A673 (cell line): ENCODE measurements at regions not wholly inside any gene's neighbourhood (a gene's known extent, or its start where the extent isn't known, plus 50 kb on each side); places are given as distances from the start of the nearest gene placed in this dataset.

Source experiments
- BruUV-seq: library from RNA; stranded (reverse); fragments of 400-500 nt; replicated peaks from 2 replicates; lab custom pipeline; 2021; lab: Mats Ljungman, UMichigan
- CTCF ChIA-PET: fragments of 300-600 bp; sonication (Branson Sonifier 250); formaldehyde crosslinking; loops from one replicate; lab custom pipeline; 2022; ENCODE audit warnings: antibody characterized with exemption; lab: Charles Lee
- POLR2A ChIA-PET: fragments of 300-600 bp; sonication (Branson Sonifier 250); formaldehyde crosslinking; loops from one replicate; lab custom pipeline; 2022; ENCODE audit warnings: antibody characterized with exemption; ENCODE audit not compliant: low non-redundant PET; lab: Charles Lee
- DNase-seq: peaks from one replicate; pipeline ENCODE4 v3.0.0-alpha.2; 2015; ENCODE audit warnings: low spot score
- H3K27ac ChIP-seq: fragments of 200-600 bp; sonication (generic); 2 replicates; pipeline ENCODE4 v1.5.1; 2016; ENCODE audit warnings: mixed run types, low read depth, mild to moderate bottlenecking, mixed read lengths, antibody characterized with exemption, low read length; ENCODE audit not compliant: poor library complexity, severe bottlenecking
- H3K27me3 ChIP-seq: fragments of 200-600 bp; sonication (generic); replicated peaks from 2 replicates; pipeline ENCODE4 v1.6.1; 2017; ENCODE audit warnings: mixed run types, low read depth, mild to moderate bottlenecking, mixed read lengths, antibody characterized with exemption, low read length; ENCODE audit not compliant: insufficient read depth, poor library complexity
- H3K36me3 ChIP-seq: fragments of 200-600 bp; sonication (generic); 2 replicates; pipeline ENCODE4 v1.6.1; 2016; ENCODE audit warnings: mixed run types, mild to moderate bottlenecking, mixed read lengths, antibody characterized with exemption, low read length; ENCODE audit not compliant: insufficient read depth, poor library complexity, severe bottlenecking
- H3K4me1 ChIP-seq: fragments of 200-600 bp; sonication (generic); 2 replicates; pipeline ENCODE4 v1.6.1; 2017; ENCODE audit warnings: mixed run types, mild to moderate bottlenecking, mixed read lengths, antibody characterized with exemption, low read length; ENCODE audit not compliant: insufficient read depth, poor library complexity, severe bottlenecking
- H3K4me3 ChIP-seq: fragments of 200-600 bp; sonication (generic); 2 replicates; pipeline ENCODE4 v1.5.1; 2016; ENCODE audit warnings: low read depth, mixed run types, mild to moderate bottlenecking, mixed read lengths, low read length; ENCODE audit not compliant: poor library complexity, severe bottlenecking
- H3K9me3 ChIP-seq: fragments of 200-600 bp; sonication (generic); 2 replicates; pipeline ENCODE4 v1.6.1; 2016; ENCODE audit warnings: mixed run types, low read depth, mild to moderate bottlenecking, mixed read lengths, antibody characterized with exemption, low read length; ENCODE audit not compliant: poor library complexity, severe bottlenecking
- CTCF ChIP-seq: fragments of 300-800, 200-600 bp; sonication (generic); conservative IDR thresholded peaks from 2 replicates; pipeline ENCODE4 v1.5.1; 2017; ENCODE audit warnings: low read depth, mild to moderate bottlenecking, antibody characterized with exemption, low read length, moderate library complexity, mixed read lengths
- EZH2 ChIP-seq: fragments of 200-600 bp; sonication (generic); IDR thresholded peaks from 2 replicates; pipeline ENCODE4 v1.6.1; 2017; ENCODE audit warnings: borderline replicate concordance, low read depth, mild to moderate bottlenecking, mixed read lengths, antibody characterized with exemption, low read length; ENCODE audit not compliant: poor library complexity, severe bottlenecking
- intact Hi-C: fragments of 100-400 bp; cut with micrococcal nuclease; formaldehyde crosslinking; loops from one replicate; pipeline ENCODE4 v1.10.0; 2022; ENCODE audit not compliant: unreplicated experiment

DNA sequence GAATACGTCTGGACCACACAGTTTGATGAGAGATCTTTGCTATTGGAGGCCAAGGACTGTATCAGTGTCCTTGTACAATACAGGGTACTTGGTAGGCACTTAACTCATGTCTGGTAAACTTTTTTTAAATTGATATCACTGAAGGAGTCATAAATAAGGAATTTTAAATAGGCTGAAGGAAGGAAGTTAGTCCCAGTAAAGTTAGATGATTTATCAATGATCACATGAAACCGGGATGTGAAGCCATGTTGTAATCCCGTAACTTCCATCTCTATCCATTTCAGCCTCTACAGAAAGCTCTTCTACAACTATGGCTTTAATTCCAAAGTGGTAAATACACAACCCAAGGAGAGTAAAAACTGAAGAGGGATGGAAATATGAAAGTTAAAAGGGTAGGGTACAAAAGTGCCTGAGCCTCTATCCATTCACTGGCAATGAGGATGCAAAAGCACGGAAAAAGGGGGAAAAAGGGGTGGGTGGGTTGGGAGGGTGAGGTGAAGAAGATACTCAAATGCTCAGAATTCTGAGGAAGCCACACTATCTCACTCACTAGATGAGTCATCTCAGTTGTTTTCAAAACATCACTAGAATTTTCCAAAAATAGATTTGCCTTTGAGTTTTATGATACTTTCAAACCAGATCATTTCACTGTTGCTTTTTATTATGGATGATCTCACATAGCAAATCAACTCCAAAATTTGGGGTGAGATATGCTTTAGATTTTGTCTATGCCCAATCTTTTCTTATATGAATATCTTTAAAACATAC is 1053.5 kb downstream of the NR2F1-AS1 start:
- DNase-seq = no peak
- no peaks in the 10 kb centered on the region for H3K36me3 ChIP-seq
- ChIA-PET POLR2A (no interaction called here), CTCF (no interaction called here)
- no peaks in the 10 kb centered on the region for H3K27me3 ChIP-seq
- H3K9me3 ChIP-seq = no peaks in the 10 kb centered on the region
- intact Hi-C loops = no loop called here
- H3K4me1 ChIP-seq = no peaks in the 10 kb centered on the region
- H3K27ac ChIP-seq = no peak overlapping the region
- TF ChIP-seq CTCF (no peak), EZH2 (no peak)
- no peak overlapping the region for H3K4me3 ChIP-seq
- BruUV-seq = no TSS peak

GRCh38 chr5:92525131-92525530 is 1055.9 kb downstream of the NR2F1-AS1 start:
- POLR2A ChIA-PET = no interaction called here

DNA sequence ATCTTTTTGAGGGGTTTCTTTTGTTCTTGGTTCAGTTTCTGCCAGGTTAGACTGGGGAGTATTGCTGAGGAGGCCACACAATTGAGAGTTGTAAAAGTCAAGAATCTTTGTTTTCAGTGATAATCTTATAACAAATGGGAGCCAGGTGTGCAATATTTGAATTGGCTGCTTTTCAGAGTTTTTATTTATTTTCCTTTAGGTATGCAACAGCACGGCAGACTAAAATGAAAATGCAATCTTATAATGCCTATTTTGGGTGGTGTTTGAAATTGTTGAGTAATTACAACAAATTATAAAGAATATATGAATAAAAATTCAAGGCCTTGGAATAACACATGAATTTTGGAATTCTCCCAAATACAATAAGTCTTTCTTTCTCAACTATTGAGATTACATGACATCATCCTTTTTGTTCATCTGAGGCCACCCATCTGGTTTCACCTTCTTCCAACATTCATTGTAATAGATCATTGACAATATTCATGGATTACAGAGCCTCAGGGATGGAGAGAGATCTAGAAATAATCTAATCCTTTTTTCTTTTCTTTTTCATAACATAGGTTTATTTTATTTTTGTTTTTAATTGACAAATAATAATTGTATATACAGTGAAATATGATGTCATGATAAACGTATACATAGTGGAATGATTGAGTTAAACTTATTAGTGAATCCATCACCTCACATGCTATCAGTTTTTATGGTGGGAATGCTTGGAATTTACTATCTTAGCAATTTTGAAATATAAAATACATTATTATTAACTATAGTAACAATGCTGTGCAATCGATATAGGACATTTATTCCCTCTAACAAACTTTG is 1061.0 kb downstream of the NR2F1-AS1 start:
- H3K27ac ChIP-seq = no peak overlapping the region
- BruUV-seq = no TSS peak
- no peak overlapping the region for H3K4me3 ChIP-seq
- H3K36me3 ChIP-seq = no peaks in the 10 kb centered on the region
- CTCF ChIA-PET = no interaction called here
- H3K27me3 ChIP-seq = no peaks in the 10 kb centered on the region
- no peak for DNase-seq
- no peaks in the 10 kb centered on the region for H3K9me3 ChIP-seq
- POLR2A ChIA-PET = no interaction called here
- intact Hi-C loops = no loop called here
- TF ChIP-seq CTCF (no peak), EZH2 (no peak)
- H3K4me1 ChIP-seq = no peaks in the 10 kb centered on the region

More at GRCh38 chr5:92525131-92525530, 1055.9 kb downstream of the NR2F1-AS1 start:
- intact Hi-C loops = no loop called here
- Histone ChIP-seq H3K4me3 (no peak overlapping the region), H3K36me3 (no peaks in the 10 kb centered on the region), H3K27me3 (no peaks in the 10 kb centered on the region), H3K4me1 (no peaks in the 10 kb centered on the region), H3K9me3 (no peaks in the 10 kb centered on the region), H3K27ac (no peak overlapping the region)
- CTCF ChIA-PET = no interaction called here
- no peak for DNase-seq
- no TSS peak for BruUV-seq
- TF ChIP-seq CTCF = no peak
- no peak for TF ChIP-seq EZH2
